Type B pancreatic cell (in vitro differentiated cells): ENCODE measurements at regions not wholly inside any gene's neighbourhood (a gene's known extent, or its start where the extent isn't known, plus 50 kb on each side); places are given as distances from the start of the nearest gene placed in this dataset.

Source experiments
- DNase-seq: peaks from one replicate; pipeline ENCODE4 v3.0.0; 2021; ENCODE audit warnings: mixed read lengths; ENCODE audit not compliant: unreplicated experiment; ENCODE audit errors: extremely low spot score
- H3K27ac Mint-ChIP-seq: 2 replicates; pipeline ENCODE4 v1.8.0; 2021; ENCODE audit warnings: mild to moderate bottlenecking, mixed read lengths
- H3K27me3 Mint-ChIP-seq: 2 replicates; pipeline ENCODE4 v1.8.0; 2021; ENCODE audit warnings: mixed read lengths
- H3K36me3 Mint-ChIP-seq: 2 replicates; pipeline ENCODE4 v1.8.0; 2021; ENCODE audit warnings: mixed read lengths
- H3K4me1 Mint-ChIP-seq: one replicate; pipeline ENCODE4 v1.8.0; 2021; ENCODE audit warnings: mixed read lengths; ENCODE audit not compliant: unreplicated experiment
- H3K4me3 Mint-ChIP-seq: 2 replicates; pipeline ENCODE4 v1.8.0; 2021; ENCODE audit warnings: mild to moderate bottlenecking, mixed read lengths
- H3K9me3 Mint-ChIP-seq: 2 replicates; pipeline ENCODE4 v1.8.0; 2021; ENCODE audit warnings: mixed read lengths
- CTCF ChIP-seq: fragments of 200-600 bp; sonication (generic); conservative IDR thresholded peaks from 2 replicates; pipeline ENCODE4 v1.5.0; 2021; ENCODE audit warnings: antibody characterized with exemption, mild to moderate bottlenecking

DNA sequence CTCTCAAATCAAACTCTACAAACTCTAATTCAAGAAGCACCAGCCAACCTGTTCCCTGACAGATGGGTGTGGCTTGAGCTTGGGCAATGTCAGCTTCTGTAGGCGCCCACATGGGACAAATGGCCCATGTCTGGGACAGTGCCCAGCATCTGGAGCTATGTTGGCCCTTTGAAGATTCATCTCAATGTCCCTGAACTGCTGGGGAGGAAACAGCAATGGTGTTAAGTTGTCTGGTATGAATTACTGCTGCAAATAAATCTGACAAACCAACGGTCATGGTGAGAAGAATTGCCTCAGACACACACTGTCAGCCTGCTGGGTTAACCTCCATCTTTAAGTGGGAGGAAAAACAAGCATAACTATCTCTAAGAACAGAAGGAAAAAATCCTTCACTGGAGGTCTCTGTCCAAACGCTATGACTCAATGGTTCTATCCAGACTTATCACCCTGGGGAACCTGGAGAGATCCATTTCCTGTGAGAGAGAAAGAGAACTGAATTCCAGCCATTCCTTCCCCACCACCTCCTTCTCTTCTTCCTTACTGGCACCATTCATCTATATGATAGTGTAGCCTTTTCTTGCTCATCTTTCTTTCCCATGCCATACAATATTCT is 274.9 kb downstream of the CDH26 start:
- Mint-ChIP-seq H3K4me3 (no peak overlapping the region), H3K36me3 (no peaks in the 10 kb centered on the region), H3K9me3 (no peaks in the 10 kb centered on the region), H3K27ac (no peak overlapping the region), H3K27me3 (peaks cover 42% of the 10 kb centered on the region), H3K4me1 (no peaks in the 10 kb centered on the region)
- DNase-seq: no peak
- TF ChIP-seq CTCF: no peak

DNA sequence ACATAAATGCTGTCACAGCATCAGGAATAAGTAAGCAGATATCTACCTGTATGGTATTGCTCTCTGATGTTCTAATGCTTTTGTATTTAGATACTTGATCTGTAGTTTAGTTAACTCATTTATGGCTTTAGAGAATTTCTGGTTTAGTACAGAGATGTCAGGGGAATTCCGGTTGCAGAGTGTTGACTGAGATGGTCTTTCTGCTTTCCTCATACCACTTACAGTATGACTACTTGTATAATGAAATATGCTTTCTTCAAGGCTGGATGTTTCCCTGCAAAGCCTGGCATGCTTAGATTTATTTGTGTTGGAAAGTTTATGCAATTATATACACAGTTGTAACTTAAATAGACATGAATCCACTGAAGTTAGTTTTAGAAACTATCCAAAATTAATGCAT is 278.4 kb downstream of the CDH26 start:
- H3K4me3 Mint-ChIP-seq: no peak overlapping the region
- H3K27ac Mint-ChIP-seq: no peak overlapping the region
- H3K4me1 Mint-ChIP-seq: no peaks in the 10 kb centered on the region
- DNase-seq: no peak
- no peaks in the 10 kb centered on the region for H3K9me3 Mint-ChIP-seq
- no peaks in the 10 kb centered on the region for H3K36me3 Mint-ChIP-seq
- no peak for TF ChIP-seq CTCF
- H3K27me3 Mint-ChIP-seq: peaks cover 71% of the 10 kb centered on the region

- Mint-ChIP-seq H3K9me3 (no peaks in the 10 kb centered on the region), H3K27ac (no peak overlapping the region), H3K36me3 (no peaks in the 10 kb centered on the region), H3K4me1 (no peaks in the 10 kb centered on the region), H3K4me3 (no peak overlapping the region), H3K27me3 (peaks cover 69% of the 10 kb centered on the region)
- DNase-seq: no peak
- TF ChIP-seq CTCF: no peak
Observed at GRCh38 chr20:60237981-60238380, 279.8 kb downstream of the CDH26 start.

GRCh38 chr20:60238992-60239660 is 280.9 kb downstream of the CDH26 start:
- DNase-seq: no peak
- H3K27ac Mint-ChIP-seq: no peak overlapping the region
- H3K36me3 Mint-ChIP-seq: no peaks in the 10 kb centered on the region
- H3K27me3 Mint-ChIP-seq: peaks cover 62% of the 10 kb centered on the region
- no peaks in the 10 kb centered on the region for H3K4me1 Mint-ChIP-seq
- no peaks in the 10 kb centered on the region for H3K9me3 Mint-ChIP-seq
- H3K4me3 Mint-ChIP-seq: no peak overlapping the region
- TF ChIP-seq CTCF: no peak

GRCh38 chr20:60239956-60240355 is 281.7 kb downstream of the CDH26 start:
- TF ChIP-seq CTCF: no peak
- Mint-ChIP-seq H3K4me1 (no peaks in the 10 kb centered on the region), H3K4me3 (no peak overlapping the region), H3K27ac (no peak overlapping the region), H3K9me3 (no peaks in the 10 kb centered on the region), H3K36me3 (no peaks in the 10 kb centered on the region), H3K27me3 (peaks cover 56% of the 10 kb centered on the region)
- DNase-seq: no peak
